Neuronal stem cell (in vitro differentiated cells): ENCODE measurements at regions not wholly inside any gene's neighbourhood (a gene's known extent, or its start where the extent isn't known, plus 50 kb on each side); places are given as distances from the start of the nearest gene placed in this dataset.

ENCODE experiments used
- DNase-seq: peaks from one replicate; pipeline ENCODE4 v3.0.0-alpha.2; 2013; ENCODE audit warnings: low spot score
- H2AFZ ChIP-seq: one replicate; pipeline ENCODE4 v1.6.1; 2013; ENCODE audit warnings: mild to moderate bottlenecking, low read length, inconsistent platforms
- H2AK5ac ChIP-seq: 2 replicates; pipeline ENCODE4 v1.6.1; 2013; ENCODE audit warnings: low read depth, mild to moderate bottlenecking, inconsistent platforms, low read length, moderate library complexity, mixed read lengths
- H2BK120ac ChIP-seq: 2 replicates; pipeline ENCODE4 v1.6.1; 2013; ENCODE audit warnings: low read depth, mild to moderate bottlenecking, inconsistent platforms, low read length, moderate library complexity, mixed read lengths
- H2BK12ac ChIP-seq: one replicate; pipeline ENCODE4 v1.6.1; 2013; ENCODE audit warnings: low read length, inconsistent platforms
- H2BK15ac ChIP-seq: 2 replicates; pipeline ENCODE4 v1.6.1; 2013; ENCODE audit warnings: mild to moderate bottlenecking, low read length, inconsistent platforms, mixed read lengths
- H2BK5ac ChIP-seq: one replicate; pipeline ENCODE4 v1.6.1; 2013; ENCODE audit warnings: inconsistent platforms, mild to moderate bottlenecking, low read length, moderate library complexity
- H3K14ac ChIP-seq: one replicate; pipeline ENCODE4 v1.6.1; 2013; ENCODE audit warnings: low read length, inconsistent platforms
- H3K18ac ChIP-seq: 2 replicates; pipeline ENCODE4 v1.6.1; 2013; ENCODE audit warnings: low read length, inconsistent platforms
- H3K23ac ChIP-seq: 2 replicates; pipeline ENCODE4 v1.6.1; 2013; ENCODE audit warnings: low read depth, mild to moderate bottlenecking, mixed read lengths, low read length, inconsistent platforms; ENCODE audit not compliant: poor library complexity
- H3K27ac ChIP-seq: replicated peaks from 3 replicates; pipeline ENCODE4 v1.5.1; 2013; ENCODE audit warnings: low read length, inconsistent platforms
- H3K27me3 ChIP-seq, 3 experiments: 2 replicates each; pipeline ENCODE4 v1.6.1; 2013; ENCODE audit warnings: low read length in 3 of 3, mild to moderate bottlenecking in 2 of 3, inconsistent platforms in 1 of 3, low read depth in 1 of 3, mixed read lengths in 1 of 3, moderate library complexity in 1 of 3; ENCODE audit not compliant: control insufficient read depth in 3 of 3, insufficient read depth in 3 of 3
- H3K36me3 ChIP-seq, 2 donors: replicated peaks in 1 of 2; 2 replicates each; pipeline ENCODE4 v1.6.1; 2013; ENCODE audit warnings: low read length in 2 of 2; ENCODE audit not compliant: control insufficient read depth in 2 of 2, insufficient read depth in 2 of 2
- H3K4ac ChIP-seq: 2 replicates; pipeline ENCODE4 v1.6.1; 2013; ENCODE audit warnings: inconsistent platforms, mild to moderate bottlenecking, low read length, moderate library complexity
- H3K4me1 ChIP-seq, 2 donors: 1 replicate in 1 of 2; 2 replicates in 1 of 2; pipeline ENCODE4 v1.6.1; 2013; ENCODE audit warnings: low read length in 2 of 2, low read depth in 1 of 2; ENCODE audit not compliant: control insufficient read depth in 2 of 2, insufficient read depth in 1 of 2
- H3K4me2 ChIP-seq: one replicate; pipeline ENCODE4 v1.6.1; 2013; ENCODE audit warnings: mild to moderate bottlenecking, low read length, inconsistent platforms; ENCODE audit not compliant: insufficient read depth, poor library complexity, severe bottlenecking
- H3K4me3 ChIP-seq, 2 donors: 2 replicates each; pipeline ENCODE4 v1.5.1; 2013; ENCODE audit warnings: low read length in 2 of 2, mild to moderate bottlenecking in 2 of 2, inconsistent platforms in 1 of 2, moderate library complexity in 1 of 2
- H3K79me1 ChIP-seq: one replicate; pipeline ENCODE4 v1.6.1; 2013; ENCODE audit warnings: low read depth, mild to moderate bottlenecking, inconsistent platforms, low read length, moderate library complexity
- H3K9ac ChIP-seq: one replicate; pipeline ENCODE4 v1.6.1; 2013; ENCODE audit warnings: mild to moderate bottlenecking, low read depth, low read length, inconsistent platforms; ENCODE audit not compliant: poor library complexity
- H3K9me3 ChIP-seq, 2 donors: replicated peaks in 1 of 2; 2 replicates each; pipeline versions ENCODE3 to v1.6.1; 2013; ENCODE audit warnings: low read length in 2 of 2, mild to moderate bottlenecking in 2 of 2, inconsistent platforms in 1 of 2, low read depth in 1 of 2, mixed read lengths in 1 of 2, moderate library complexity in 1 of 2; ENCODE audit not compliant: control insufficient read depth in 2 of 2, insufficient read depth in 1 of 2
- H4K8ac ChIP-seq: one replicate; pipeline ENCODE4 v1.6.1; 2013; ENCODE audit warnings: low read depth, mild to moderate bottlenecking, inconsistent platforms, low read length, moderate library complexity
- H4K91ac ChIP-seq: one replicate; pipeline ENCODE4 v1.6.1; 2013; ENCODE audit warnings: low read length, low read depth, mild to moderate bottlenecking, inconsistent platforms; ENCODE audit not compliant: poor library complexity
- WGBS, 2 donors: extraction: QIAGEN DNeasy Blood & Tissue Kit; methylation state at CpG; one replicate each; pipeline ENCODE4 v1.1.7; 2013; ENCODE audit warnings: missing lambda C conversion rate in 2 of 2, mixed read lengths in 1 of 2; ENCODE audit not compliant: insufficient read length in 2 of 2, insufficient replicate concordance in 1 of 2; ENCODE audit errors: extremely low coverage in 2 of 2; 5-methylcytosine and 5-hydroxymethylcytosine counted together

DNA sequence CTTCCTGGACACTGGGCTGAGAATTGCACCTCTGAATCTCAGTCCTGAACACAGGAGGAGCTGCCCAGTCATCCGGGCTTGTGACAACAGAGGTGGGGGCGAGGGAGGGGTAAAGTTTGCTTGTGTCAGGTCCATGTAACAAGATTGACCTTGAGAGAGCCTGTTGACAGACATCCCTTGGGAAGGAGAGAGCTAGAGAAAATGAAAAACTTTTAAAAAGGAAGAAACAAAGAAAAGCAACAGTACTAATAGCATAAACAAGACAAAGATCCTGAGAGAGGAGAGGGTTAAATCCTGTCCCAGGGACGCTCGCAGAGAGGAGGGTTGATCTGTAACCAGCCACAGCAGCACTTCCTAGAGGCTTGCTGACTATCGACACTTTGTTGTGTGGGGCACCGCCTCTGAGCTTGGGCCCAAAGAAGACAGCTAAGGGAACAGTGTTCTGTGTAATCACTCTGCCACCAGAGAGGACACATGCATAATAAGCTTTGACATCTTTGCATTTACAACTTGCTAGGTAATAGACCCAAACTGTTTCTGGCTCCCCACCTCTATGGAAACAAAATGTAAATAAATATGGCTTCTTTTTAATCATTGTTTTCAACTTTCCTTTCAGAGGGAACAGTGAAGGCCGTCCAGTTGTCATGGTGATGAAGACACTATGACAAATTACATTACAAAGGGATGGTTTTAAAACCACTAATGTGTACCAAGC, 363.7 kb downstream of the CSNK1G3 start:
- Histone ChIP-seq H3K18ac (peak overlapping the region; percentile 61), H3K27me3 (no peaks in the 10 kb centered on the region), H3K9me3 (no peaks in the 10 kb centered on the region), H2AK5ac (no peak overlapping the region), H2AFZ (peak overlapping the region; percentile 73), H3K4ac (no peak overlapping the region), H3K4me2 (peak overlapping the region; percentile 37), H3K79me1 (no peaks in the 10 kb centered on the region), H3K23ac (no peak overlapping the region), H2BK15ac (no peak overlapping the region), H3K14ac (no peak overlapping the region), H2BK12ac (no peak overlapping the region), H2BK5ac (no peak overlapping the region), H4K8ac (no peak overlapping the region), H3K4me3 (peak overlapping the region in 1 of 2 donors; percentile 28), H3K9ac (no peak overlapping the region), H3K27ac (peak overlapping the region; percentile 85), H3K4me1 (peaks cover 13 to 47% of the 10 kb centered on the region in 2 donors), H3K36me3 (no peaks in the 10 kb centered on the region), H2BK120ac (no peak overlapping the region), H4K91ac (no peak overlapping the region)
- WGBS, 2 donors: no CpG with 5 or more reads among the region's 7 CpGs
- DNase-seq: peak; percentile 50

DNA sequence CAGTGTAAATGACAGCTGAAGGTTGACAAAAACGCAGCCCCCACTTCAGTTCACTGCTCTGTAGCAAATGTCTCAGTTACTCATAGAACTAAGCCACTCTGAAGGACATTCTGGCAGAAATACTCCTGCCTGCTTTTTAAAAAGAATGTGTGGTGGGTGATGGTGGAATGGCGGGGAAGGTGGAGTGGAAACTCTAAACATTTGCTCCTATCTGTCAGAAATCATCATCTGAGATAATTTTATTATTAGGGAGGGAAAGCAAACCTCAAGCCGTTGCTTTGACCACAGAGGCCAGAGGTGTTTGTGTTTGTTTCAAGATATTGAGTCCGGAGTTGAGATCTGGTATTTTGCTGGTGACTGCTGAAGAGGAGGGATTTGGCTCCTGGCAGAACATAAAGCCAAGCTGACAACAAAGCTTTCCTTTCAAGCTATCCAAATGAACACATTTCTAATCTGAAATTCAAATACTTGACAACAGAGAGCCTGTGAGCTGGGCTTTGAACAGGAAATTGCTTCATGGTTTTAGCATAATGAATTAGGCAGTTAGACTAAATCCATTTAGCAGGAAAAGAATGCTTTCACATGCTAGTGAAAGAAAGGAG, 362.7 kb downstream of the CSNK1G3 start:
- peak overlapping the region; percentile 32 for H3K18ac ChIP-seq
- H3K79me1 ChIP-seq: no peaks in the 10 kb centered on the region
- H3K14ac ChIP-seq: no peak overlapping the region
- H3K27me3 ChIP-seq: no peaks in the 10 kb centered on the region
- no peak overlapping the region for H2AK5ac ChIP-seq
- no peak overlapping the region for H3K4ac ChIP-seq
- no peak overlapping the region for H4K91ac ChIP-seq
- H2AFZ ChIP-seq: peak overlapping the region; percentile 73
- H4K8ac ChIP-seq: no peak overlapping the region
- peak overlapping the region in 1 of 2 donors; percentile 28 for H3K4me3 ChIP-seq
- no peak overlapping the region for H3K9ac ChIP-seq
- H2BK120ac ChIP-seq: no peak overlapping the region
- no peak overlapping the region for H2BK12ac ChIP-seq
- H3K4me1 ChIP-seq: peaks cover 13 to 47% of the 10 kb centered on the region in 2 donors
- no peak overlapping the region for H3K23ac ChIP-seq
- no peaks in the 10 kb centered on the region for H3K9me3 ChIP-seq
- WGBS, 2 donors: no CpG with 5 or more reads among the region's 4 CpGs
- no peak overlapping the region for H2BK5ac ChIP-seq
- peak overlapping the region; percentile 85 for H3K27ac ChIP-seq
- H2BK15ac ChIP-seq: no peak overlapping the region
- peak overlapping the region; percentile 26 for H3K4me2 ChIP-seq
- peak; percentile 60 for DNase-seq
- H3K36me3 ChIP-seq: no peaks in the 10 kb centered on the region

DNA sequence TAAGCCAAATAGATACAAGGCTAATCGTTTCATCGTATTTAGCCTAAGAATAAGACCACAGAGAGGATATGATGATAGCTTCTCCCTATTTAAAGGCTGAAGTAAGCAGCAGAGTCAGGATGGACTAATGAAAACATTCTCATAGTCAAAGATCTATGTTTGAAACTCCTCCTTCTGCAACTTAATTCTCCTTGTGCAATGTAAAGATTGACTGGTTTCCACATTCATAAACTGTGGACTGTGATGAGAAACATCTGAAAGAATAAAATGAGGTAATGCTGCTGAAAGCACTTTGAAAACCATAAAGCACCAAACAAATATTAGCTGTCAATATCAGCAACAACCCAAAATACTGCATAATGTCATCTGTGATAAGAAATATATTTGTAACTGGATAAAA, 361.9 kb downstream of the CSNK1G3 start:
- Histone ChIP-seq H3K23ac (no peak overlapping the region), H2BK5ac (no peak overlapping the region), H3K79me1 (no peaks in the 10 kb centered on the region), H3K4me2 (no peak overlapping the region), H3K27ac (peak overlapping the region; percentile 4), H3K14ac (no peak overlapping the region), H2AK5ac (no peak overlapping the region), H3K4me3 (peak overlapping the region in 1 of 2 donors; percentile 6), H3K4me1 (peaks cover 11 to 43% of the 10 kb centered on the region in 2 donors), H2BK12ac (no peak overlapping the region), H4K8ac (no peak overlapping the region), H2AFZ (peak overlapping the region; percentile 18), H3K36me3 (no peaks in the 10 kb centered on the region), H2BK120ac (no peak overlapping the region), H3K9me3 (no peaks in the 10 kb centered on the region), H4K91ac (no peak overlapping the region), H3K27me3 (no peaks in the 10 kb centered on the region), H3K4ac (no peak overlapping the region), H2BK15ac (no peak overlapping the region), H3K18ac (no peak overlapping the region), H3K9ac (no peak overlapping the region)
- no peak for DNase-seq
- no CpG with 5 or more reads among the region's 2 CpGs for whole genome bisulfite sequencing, 2 donors

DNA sequence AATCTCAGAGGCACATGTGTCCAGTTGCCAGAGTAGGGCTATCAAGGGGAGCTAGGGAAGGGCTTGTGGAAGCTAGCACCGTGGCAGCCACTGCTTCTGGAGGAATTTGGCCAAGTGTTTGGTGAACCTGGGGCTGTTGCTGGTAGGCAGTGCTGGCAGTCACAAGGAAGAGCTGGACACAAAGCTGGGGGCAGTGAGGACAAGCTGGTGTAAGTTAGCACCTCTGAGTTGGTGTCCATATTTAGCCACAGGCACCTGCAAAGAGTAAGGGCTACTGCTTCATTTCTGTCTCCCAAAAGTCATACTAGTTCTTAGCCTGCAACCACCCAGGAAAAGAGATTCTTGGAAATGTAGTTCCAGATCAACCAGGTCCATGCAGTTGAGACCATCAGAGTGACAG, 359.4 kb downstream of the CSNK1G3 start:
- H4K8ac ChIP-seq: no peak overlapping the region
- H4K91ac ChIP-seq: no peak overlapping the region
- peaks cover 6 to 35% of the 10 kb centered on the region in 2 donors for H3K4me1 ChIP-seq
- no peaks in the 10 kb centered on the region for H3K27me3 ChIP-seq
- no peak overlapping the region for H3K9ac ChIP-seq
- no peak overlapping the region for H2BK120ac ChIP-seq
- WGBS, 2 donors: no CpG with 5 or more reads among the region's 1 CpG
- H2AFZ ChIP-seq: no peak overlapping the region
- H3K36me3 ChIP-seq: no peaks in the 10 kb centered on the region
- no peak overlapping the region for H3K23ac ChIP-seq
- H3K4me3 ChIP-seq: no peak overlapping the region
- peak overlapping the region; percentile 33 for H3K18ac ChIP-seq
- H3K4me2 ChIP-seq: no peak overlapping the region
- peak overlapping the region; percentile 50 for H2AK5ac ChIP-seq
- no peak overlapping the region for H3K14ac ChIP-seq
- no peaks in the 10 kb centered on the region for H3K79me1 ChIP-seq
- H2BK5ac ChIP-seq: no peak overlapping the region
- H2BK12ac ChIP-seq: peak overlapping the region; percentile 51
- DNase-seq: no peak
- H2BK15ac ChIP-seq: no peak overlapping the region
- H3K27ac ChIP-seq: no peak overlapping the region
- no peaks in the 10 kb centered on the region for H3K9me3 ChIP-seq
- no peak overlapping the region for H3K4ac ChIP-seq
